NCI-H82 (cell line): ENCODE measurements at regions not wholly inside any gene's neighbourhood (a gene's known extent, or its start where the extent isn't known, plus 50 kb on each side); places are given as distances from the start of the nearest gene placed in this dataset.
"Not testable (repeated sequence)": the region's sequence is repeated elsewhere in the genome, so short reads cannot be mapped to it uniquely, and the experiment has no call there.

ENCODE experiments used
- DNase-seq: peaks from one replicate; lab custom pipeline; 2025; lab: John Stamatoyannopoulos, UW

- DNase-seq: no peak
Measured at GRCh38 chr7:68014031-68014736, 1017.6 kb downstream of the TYW1 start.

GRCh38 chr7:68015122-68015977 is 1018.7 kb downstream of the TYW1 start:
- DNase-seq: no peak

GRCh38 chr7:68015978-68016532 is 1019.4 kb downstream of the TYW1 start:
- no peak for DNase-seq

GRCh38 chr7:68020102-68020501 is 1023.5 kb downstream of the TYW1 start:
- DNase-seq: peak; percentile 10

- no peak for DNase-seq
Measured at GRCh38 chr7:68025369-68025768, 1028.7 kb downstream of the TYW1 start.

GRCh38 chr7:68030530-68030929 is 1033.9 kb downstream of the TYW1 start:
- no peak for DNase-seq

GRCh38 chr7:68031180-68031943 is 1034.7 kb downstream of the TYW1 start:
- no peak for DNase-seq

GRCh38 chr7:68038621-68039314 is 1042.1 kb downstream of the TYW1 start:
- DNase-seq: peak; percentile 26

- DNase-seq: no peak
Measured at GRCh38 chr7:68041554-68041953, 1044.9 kb downstream of the TYW1 start.

GRCh38 chr7:68043546-68043945 is 1046.9 kb downstream of the TYW1 start:
- no peak for DNase-seq

GRCh38 chr7:68050627-68051026 is 1054.0 kb downstream of the TYW1 start:
- DNase-seq: no peak

- DNase-seq: no peak
Measured at GRCh38 chr7:68058014-68058413, 1061.4 kb downstream of the TYW1 start.

- DNase-seq: peak; percentile 24
Measured at GRCh38 chr7:68063171-68063570, 1066.5 kb downstream of the TYW1 start.

GRCh38 chr7:68065581-68065980 is 1068.9 kb downstream of the TYW1 start:
- DNase-seq: no peak

GRCh38 chr7:68067845-68068244 is 1071.2 kb downstream of the TYW1 start:
- DNase-seq: no peak

- no peak for DNase-seq
Measured at GRCh38 chr7:68070992-68071391, 1074.4 kb downstream of the TYW1 start.

- no peak for DNase-seq
Measured at GRCh38 chr7:68073701-68074100, 1077.1 kb downstream of the TYW1 start.

- no peak for DNase-seq
Measured at GRCh38 chr7:68074242-68074641, 1077.6 kb downstream of the TYW1 start.

- DNase-seq: no peak
Measured at GRCh38 chr7:68078157-68078710, 1081.6 kb downstream of the TYW1 start.

- not testable (repeated sequence) for DNase-seq
Measured at GRCh38 chr7:68082066-68082960, 1085.7 kb downstream of the TYW1 start.
